ENCODE measurements at regions not wholly inside any gene's neighbourhood (a gene's known extent, or its start where the extent isn't known, plus 50 kb on each side); places are given as distances from the start of the nearest gene placed in this dataset.

DNA sequence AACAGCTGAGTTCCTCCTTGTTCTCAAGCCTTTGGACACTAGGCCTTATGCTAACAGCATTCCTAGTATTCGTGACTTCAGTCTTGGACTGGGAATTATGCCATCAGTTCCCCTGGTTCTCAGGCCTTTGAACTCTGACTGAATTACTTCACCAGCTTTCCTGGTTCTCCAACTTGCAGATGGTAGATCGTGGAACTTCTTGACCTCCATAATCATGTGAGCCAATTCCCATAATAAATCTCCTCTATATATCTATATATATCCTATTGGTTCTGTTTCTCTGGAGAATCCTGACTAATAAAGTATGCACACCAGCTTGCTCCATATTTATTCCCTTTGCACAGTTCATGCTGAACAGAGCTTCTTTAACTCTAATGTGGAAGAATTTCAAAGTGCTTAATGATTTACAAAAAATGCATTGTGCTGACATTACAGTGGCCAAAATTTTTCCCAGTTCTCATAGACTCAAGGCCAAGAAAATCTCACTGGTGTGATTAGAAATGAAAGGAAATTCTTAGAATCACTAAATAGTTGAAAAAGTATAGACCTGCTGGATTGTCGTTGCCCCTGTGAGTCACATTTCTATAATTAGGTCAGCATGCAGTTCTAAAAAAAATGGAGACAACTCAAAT is 462.9 kb upstream of the ADAMTS5 start:
- no peak for DNase-seq

DNA sequence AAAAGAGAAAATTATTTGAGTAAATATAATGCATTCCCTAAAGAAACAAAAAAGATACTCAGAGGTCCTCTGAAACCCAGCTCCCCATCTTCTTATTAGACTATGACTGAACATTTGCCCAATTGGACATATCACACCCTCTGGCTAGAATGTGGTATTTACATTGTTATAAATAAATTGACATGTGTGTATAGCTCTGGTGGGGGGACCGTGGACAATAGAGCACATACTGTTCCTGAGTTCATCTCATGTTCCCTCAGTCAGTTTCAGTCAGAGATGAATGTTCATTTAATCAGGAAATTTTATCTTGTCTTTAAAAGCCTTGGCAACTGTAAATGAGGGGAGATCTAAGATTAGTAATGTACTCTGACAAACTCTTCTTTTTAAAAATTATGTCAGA is 459.3 kb upstream of the ADAMTS5 start:
- no peak for DNase-seq

GRCh38 chr21:27425574-27425973 is 458.7 kb upstream of the ADAMTS5 start:
- no peak for DNase-seq

- DNase-seq, result no peak
These were observed 458.3 kb upstream of the ADAMTS5 start for GRCh38 chr21:27425172-27425571.

- DNase-seq, result no peak
These were observed 457.7 kb upstream of the ADAMTS5 start for GRCh38 chr21:27424601-27425000.

DNA sequence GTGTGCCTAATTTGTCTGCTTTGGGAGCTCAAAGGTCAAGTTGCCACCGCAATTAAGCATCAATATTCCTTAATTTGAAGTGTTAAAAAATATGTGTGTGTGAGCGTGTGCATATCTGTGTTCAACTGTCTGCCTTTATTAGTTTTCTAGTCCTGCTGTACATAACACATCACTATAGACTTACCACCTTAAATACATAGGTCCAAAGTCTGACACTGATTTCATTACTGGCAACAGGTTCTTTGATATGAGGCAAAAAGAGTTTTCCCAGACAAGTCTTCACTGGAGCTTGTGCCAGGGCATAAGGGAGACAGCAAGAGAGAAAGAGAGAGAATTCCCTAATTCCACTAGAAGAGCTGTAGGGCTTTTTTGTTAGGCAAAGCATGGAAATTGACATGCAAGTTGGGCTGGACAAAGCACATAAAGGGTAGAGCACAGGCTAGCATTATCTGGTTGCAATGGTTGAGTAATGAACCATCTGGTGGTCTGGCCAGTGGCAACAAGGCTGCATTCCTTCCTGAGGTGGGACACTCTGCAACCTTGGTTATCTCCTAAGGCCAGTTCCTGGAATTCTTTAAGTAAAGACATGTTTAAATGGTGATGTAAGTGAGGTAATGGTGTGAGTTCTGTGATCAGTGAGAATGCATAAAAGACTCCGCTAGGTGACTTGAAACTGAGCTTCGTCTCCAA is 457.2 kb upstream of the ADAMTS5 start:
- DNase-seq, result no peak

GRCh38 chr21:27423038-27423437 is 456.1 kb upstream of the ADAMTS5 start:
- DNase-seq, result no peak

DNA sequence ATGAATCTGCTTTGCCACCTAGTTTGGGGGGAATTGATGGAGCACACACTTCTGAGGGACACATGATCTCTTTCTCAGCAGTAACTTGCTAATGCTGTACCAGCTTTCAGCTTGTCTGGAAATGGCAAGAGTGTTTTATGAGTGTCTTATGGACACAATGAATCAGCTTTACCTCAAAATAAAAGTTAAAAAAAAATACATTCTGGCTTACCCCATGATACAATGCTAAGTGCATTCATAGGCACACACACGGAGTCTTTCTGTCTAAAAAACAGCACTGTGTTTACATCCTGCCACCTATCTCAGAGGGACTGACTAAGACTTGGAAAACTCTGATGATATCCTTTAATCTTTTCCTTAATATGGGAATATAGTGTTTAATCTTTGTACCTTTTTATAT is 455.5 kb upstream of the ADAMTS5 start:
- no peak for DNase-seq

DNA sequence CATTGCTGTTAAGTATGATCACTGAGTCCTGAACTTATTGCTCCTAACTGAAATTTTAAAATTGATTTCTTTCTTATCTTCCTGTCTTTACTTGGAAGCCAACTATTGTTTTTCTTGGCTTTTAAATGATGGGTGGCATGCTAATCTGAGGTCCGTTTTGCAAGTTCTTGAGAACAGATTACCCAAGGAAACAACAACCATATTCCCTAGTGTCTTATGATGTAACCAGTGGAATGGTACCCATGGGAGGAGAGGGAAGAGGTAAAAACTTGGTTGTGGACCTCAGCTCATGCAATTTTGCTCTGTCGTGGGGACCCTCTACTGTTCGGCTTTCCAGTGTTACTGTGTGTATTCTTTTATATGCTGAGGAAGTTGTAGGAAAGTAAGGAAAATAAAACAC is 454.8 kb upstream of the ADAMTS5 start:
- no peak for DNase-seq

GRCh38 chr21:27419153-27419552 is 452.3 kb upstream of the ADAMTS5 start:
- no peak for DNase-seq

DNA sequence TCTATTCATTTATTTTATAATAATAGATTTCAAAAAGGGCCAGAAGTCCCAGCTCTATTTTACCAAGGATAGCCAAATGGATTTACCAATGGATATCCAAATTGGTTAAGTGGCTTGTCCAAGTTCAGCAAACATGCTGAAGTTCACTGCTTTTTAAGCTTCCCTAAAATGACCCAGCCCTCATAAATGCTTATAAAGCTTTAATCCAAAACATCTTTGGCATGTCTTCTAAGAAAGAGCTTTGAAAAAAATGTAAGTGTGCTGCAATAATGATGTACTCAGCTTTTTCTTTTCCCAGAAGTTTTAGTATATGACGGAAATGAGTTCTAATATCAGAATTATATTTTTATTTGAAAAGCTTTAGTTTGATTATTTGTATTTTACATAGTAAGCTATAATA is 451.5 kb upstream of the ADAMTS5 start:
- no peak for DNase-seq

DNA sequence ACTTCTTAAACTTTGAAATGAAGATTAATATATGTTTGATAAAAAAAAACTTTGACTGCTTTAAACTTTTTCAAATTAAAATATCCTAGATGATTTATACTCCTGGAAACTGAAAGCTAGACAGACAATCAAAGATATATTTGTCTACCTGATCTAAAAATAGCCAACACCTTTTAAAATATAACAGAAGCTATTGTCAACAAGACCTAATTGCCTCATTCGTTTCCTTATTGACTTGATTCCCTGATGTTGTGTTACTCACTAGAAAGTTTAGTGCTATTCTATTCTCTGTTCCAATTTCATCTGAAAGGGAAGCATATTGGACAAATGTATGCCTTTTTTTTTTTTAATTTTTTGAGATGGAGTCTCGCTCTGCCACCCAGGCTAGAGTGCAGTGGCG is 445.6 kb upstream of the ADAMTS5 start:
- no peak for DNase-seq

- no peak for DNase-seq
These were observed 441.9 kb upstream of the ADAMTS5 start for GRCh38 chr21:27408826-27409225.

DNA sequence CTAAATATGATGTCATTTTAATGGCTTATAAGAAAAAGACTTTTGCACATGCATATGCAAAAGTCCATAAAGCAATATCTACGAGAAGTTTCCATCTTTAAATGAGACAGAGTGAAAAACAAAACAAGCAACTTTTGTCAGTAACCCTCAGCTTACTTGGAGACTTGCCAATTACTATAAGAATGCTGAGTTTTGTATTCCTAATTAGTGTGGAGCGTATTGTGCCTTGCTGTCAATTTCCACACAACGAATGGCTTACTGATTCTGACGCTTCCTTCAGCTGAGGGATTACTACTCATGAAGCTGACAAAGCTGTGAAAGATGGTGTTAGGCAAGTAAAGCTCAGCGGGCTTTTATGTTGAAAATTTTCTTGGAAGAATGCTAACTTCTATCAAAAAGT is 440.4 kb upstream of the ADAMTS5 start:
- DNase-seq, result no peak

DNA sequence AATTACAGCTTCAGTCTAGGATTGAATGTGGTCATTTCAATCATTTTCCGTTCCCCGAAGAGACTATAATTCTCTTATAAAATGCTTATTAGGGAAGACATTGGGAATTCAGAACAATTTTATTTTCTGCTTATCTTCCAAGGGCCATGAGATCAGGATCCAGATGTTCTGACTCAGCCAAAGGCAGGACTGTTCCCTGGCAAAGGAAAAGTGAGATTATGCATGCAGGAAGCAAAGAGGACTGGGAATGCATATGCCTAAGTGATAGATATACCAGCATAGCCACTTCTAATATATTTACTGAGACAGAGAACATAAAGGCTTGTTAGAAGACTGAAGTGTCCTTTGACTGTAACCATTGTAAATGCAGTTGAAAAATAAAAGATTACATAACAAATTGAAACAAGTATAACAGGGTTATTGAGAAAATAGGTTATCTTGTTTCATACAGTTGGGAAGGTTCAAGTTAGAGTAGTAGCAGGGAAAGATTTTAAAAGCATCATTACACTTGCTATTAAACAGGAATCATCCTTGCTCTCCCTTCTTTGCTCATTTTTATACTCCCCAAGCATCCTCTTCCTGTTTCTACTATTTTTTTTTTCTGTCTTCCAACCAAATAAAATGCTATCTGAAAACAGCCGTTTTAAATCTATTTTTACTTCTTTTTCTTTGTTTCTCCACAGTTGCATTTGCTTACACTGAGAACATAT is 439.6 kb upstream of the ADAMTS5 start:
- no peak for DNase-seq

- DNase-seq, result no peak
These were observed 436.1 kb upstream of the ADAMTS5 start for GRCh38 chr21:27403011-27403410.

GRCh38 chr21:27400045-27400444 is 433.2 kb upstream of the ADAMTS5 start:
- DNase-seq, result no peak

- no peak for DNase-seq
These were observed 430.7 kb upstream of the ADAMTS5 start for GRCh38 chr21:27397578-27397977.

DNA sequence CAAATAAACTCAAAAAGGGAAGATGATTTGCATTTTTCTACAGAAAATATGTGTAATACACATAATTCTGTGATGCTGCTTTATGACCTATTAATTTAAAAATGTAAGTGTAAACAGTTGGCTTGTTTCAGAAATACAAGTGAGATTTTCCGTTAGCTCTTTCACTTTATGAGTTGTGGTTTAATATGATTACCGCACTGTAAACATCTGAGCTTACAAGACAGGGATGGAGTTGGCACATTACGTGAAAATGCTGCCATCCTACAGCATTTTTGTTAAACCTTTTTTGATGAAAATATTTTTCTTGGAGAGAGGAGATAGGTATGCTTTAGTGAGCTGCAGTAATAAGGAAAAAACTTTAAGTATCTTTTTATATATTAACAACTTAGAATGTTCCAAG is 426.8 kb upstream of the ADAMTS5 start:
- DNase-seq, result no peak

GRCh38 chr21:27391990-27392389 is 425.1 kb upstream of the ADAMTS5 start:
- no peak for DNase-seq

DNA sequence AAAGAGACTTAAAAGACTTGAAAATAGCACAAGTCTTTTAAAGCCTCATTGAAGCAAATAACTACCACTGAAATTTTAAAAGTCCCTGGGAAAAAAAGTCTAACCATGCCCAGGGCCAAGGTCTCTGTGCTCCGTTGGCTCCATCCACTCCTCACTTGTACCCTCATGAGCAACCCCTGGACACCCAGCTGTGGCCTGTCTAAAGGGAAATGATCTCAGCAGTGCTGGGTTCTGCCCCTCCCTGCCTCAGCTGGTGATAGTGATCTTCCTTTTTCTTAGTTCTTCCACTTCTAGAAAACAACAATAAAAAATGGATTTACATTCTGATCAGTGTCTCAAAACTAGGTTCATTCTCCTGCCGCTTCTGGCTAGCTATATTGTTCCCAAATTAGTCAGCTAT is 423.5 kb upstream of the ADAMTS5 start:
- DNase-seq, result no peak

- no peak for DNase-seq
These were observed 421.9 kb upstream of the ADAMTS5 start for GRCh38 chr21:27388825-27389224.

DNA sequence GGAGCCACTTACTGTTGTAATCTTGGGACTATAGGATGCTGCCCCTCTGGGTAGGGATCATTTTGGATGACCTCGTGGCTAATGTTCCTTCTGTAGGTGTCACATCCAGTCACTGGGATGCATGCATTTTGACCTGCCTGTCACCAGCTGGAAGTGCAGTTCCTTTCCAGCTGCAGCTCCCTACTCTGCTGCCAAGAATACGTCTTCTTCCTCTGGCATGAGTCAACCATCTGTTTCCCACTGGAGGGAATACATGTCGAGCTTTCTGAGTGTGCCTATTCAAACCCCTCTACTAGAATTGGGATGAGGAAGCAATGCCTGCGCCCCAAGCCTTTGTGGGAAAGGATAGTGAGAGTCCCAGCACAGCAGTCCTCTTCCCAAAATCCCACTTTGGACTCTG is 415.5 kb upstream of the ADAMTS5 start:
- DNase-seq, result no peak

DNA sequence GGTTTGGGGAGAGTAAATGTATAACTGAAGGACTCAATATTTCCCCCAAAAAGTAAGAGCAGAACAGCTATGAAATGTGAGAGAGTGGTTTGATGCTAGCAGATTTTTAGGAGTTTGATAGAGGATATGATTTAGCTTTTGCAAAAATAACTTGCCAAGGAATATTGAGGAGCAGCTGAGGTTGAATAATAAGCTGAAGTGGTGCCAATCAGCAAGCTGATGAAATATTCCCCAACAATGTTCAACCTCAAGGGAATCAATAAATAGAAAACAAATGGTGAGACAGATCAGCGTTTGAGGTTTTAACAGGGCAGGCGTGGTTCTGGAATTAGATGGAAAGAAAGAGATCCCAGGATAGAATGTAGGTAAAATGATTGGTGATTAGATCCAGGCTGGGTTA is 413.4 kb upstream of the ADAMTS5 start:
- DNase-seq, result no peak
